Tibial nerve (tissue), 3 donors: ENCODE measurements at regions not wholly inside any gene's neighbourhood (a gene's known extent, or its start where the extent isn't known, plus 50 kb on each side); places are given as distances from the start of the nearest gene placed in this dataset.

Experiments
- EP300 ChIP-seq, 2 donors: sonication (generic); formaldehyde crosslinking; IDR thresholded peaks; one replicate each; pipeline ENCODE4 v1.6.1; 2017; ENCODE audit warnings: antibody characterized with exemption in 2 of 2, mild to moderate bottlenecking in 1 of 2
- POLR2A ChIP-seq, 2 donors: fragments of 450-650 bp; IDR thresholded peaks; one replicate each; pipeline ENCODE4 v1.6.1; 2017; ENCODE audit warnings: antibody characterized with exemption in 2 of 2, mild to moderate bottlenecking in 2 of 2, moderate library complexity in 2 of 2

DNA sequence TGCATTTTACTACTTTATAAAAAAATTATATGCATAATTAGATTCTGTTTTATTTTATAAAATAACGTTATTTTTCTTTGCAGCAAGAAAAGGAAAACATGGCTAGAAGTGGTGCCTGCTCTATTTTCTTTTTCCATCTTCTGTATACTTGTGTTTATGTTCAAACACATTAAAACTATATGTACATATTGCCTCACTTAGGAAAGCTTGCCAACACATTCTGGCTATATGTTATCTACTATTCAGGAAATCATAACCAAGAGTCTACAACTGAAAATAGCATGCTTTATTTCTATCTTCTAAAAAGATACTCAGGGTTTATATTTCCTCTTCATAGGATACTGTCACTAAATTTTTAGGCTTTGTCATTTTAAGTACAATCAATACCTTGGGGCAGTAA, 90.2 kb upstream of the KCNMB2 start:
- TF ChIP-seq EP300 (IDR thresholded peaks at IDR 0.05), result no peak
- TF ChIP-seq POLR2A (IDR thresholded peaks at IDR 0.05), result no peak
